Bronchial epithelial cell (primary cell): ENCODE measurements at regions not wholly inside any gene's neighbourhood (a gene's known extent, or its start where the extent isn't known, plus 50 kb on each side); places are given as distances from the start of the nearest gene placed in this dataset.

Source experiments
- DNase-seq: peaks from one replicate; pipeline ENCODE4 v3.0.0-alpha.2; 2010; ENCODE audit warnings: low read depth
- FAIRE-seq: peaks from 2 replicates; lab custom pipeline; 2011; peaks lifted over from hg19 to GRCh38; lab: Jason Lieb, UNC
- H3K27me3 ChIP-seq: 2 replicates; pipeline ENCODE4 v1.5.1; 2011; ENCODE audit warnings: low read length; ENCODE audit not compliant: control insufficient read depth, insufficient read depth
- H3K36me3 ChIP-seq: 2 replicates; pipeline ENCODE4 v1.5.1; 2011; ENCODE audit warnings: low read length; ENCODE audit not compliant: control insufficient read depth, insufficient read depth
- H3K4me3 ChIP-seq: 2 replicates; pipeline ENCODE4 v1.5.1; 2011; ENCODE audit warnings: mild to moderate bottlenecking, low read depth, low read length, control low read depth
- CTCF ChIP-seq: IDR thresholded peaks from 2 replicates; pipeline ENCODE4 v1.5.1; 2011; ENCODE audit warnings: mild to moderate bottlenecking, moderate library complexity, low read length, control low read depth, inconsistent platforms; ENCODE audit not compliant: insufficient read depth, severe bottlenecking

GRCh38 chr20:39094391-39094790, 132.2 kb downstream of the DHX35 start:
- FAIRE-seq, result no peak
- no peaks in the 10 kb centered on the region for H3K27me3 ChIP-seq
- TF ChIP-seq CTCF, result no peak

GRCh38 chr20:39092733-39093410, 130.7 kb downstream of the DHX35 start:
- TF ChIP-seq CTCF, result no peak
- H3K4me3 ChIP-seq, result no peak overlapping the region
- FAIRE-seq (no peak), DNase-seq (no peak)
- H3K36me3 ChIP-seq, result no peaks in the 10 kb centered on the region
- H3K27me3 ChIP-seq, result no peaks in the 10 kb centered on the region

More at GRCh38 chr20:39094391-39094790, 132.2 kb downstream of the DHX35 start:
- H3K36me3 ChIP-seq, result no peaks in the 10 kb centered on the region
- no peak overlapping the region for H3K4me3 ChIP-seq
- DNase-seq, result no peak

- no peak for FAIRE-seq
- H3K27me3 ChIP-seq, result no peaks in the 10 kb centered on the region
- no peak for TF ChIP-seq CTCF
- no peak overlapping the region for H3K4me3 ChIP-seq
- DNase-seq, result no peak
- no peaks in the 10 kb centered on the region for H3K36me3 ChIP-seq
Observed at GRCh38 chr20:39090906-39091305, 128.8 kb downstream of the DHX35 start.

GRCh38 chr20:39089797-39090196, 127.7 kb downstream of the DHX35 start:
- Histone ChIP-seq H3K27me3 (no peaks in the 10 kb centered on the region), H3K4me3 (no peak overlapping the region), H3K36me3 (no peaks in the 10 kb centered on the region)
- no peak for TF ChIP-seq CTCF
- no peak for DNase-seq
- FAIRE-seq, result no peak
